ENCODE measurements at regions not wholly inside any gene's neighbourhood (a gene's known extent, or its start where the extent isn't known, plus 50 kb on each side); places are given as distances from the start of the nearest gene placed in this dataset.

GRCh38 chr5:102010644-102011043, 285.4 kb downstream of the SLCO4C1 start:
- DNase-seq (ENCODE audit: low read depth in 1 of 2, low spot score in 1 of 2): no peak
- Histone ChIP-seq H3K4me1 (ENCODE audit: low read depth) (no peaks in the 10 kb centered on the region), H3K9me3 (ENCODE audit: low read depth) (no peaks in the 10 kb centered on the region), H3K27ac (no peak overlapping the region), H3K27me3 (no peaks in the 10 kb centered on the region), H3K4me3 (no peak overlapping the region), H3K36me3 (no peaks in the 10 kb centered on the region)
- no peak for TF ChIP-seq CTCF (IDR thresholded peaks at IDR 0.05; ENCODE audit: low read depth, low read length)

GRCh38 chr5:101997235-101997634, 298.8 kb downstream of the SLCO4C1 start:
- Histone ChIP-seq H3K4me3 (no peak overlapping the region), H3K4me1 (ENCODE audit: low read depth) (no peaks in the 10 kb centered on the region), H3K27ac (no peak overlapping the region), H3K36me3 (no peaks in the 10 kb centered on the region), H3K27me3 (no peaks in the 10 kb centered on the region), H3K9me3 (ENCODE audit: low read depth) (no peaks in the 10 kb centered on the region)
- DNase-seq (ENCODE audit: low read depth in 1 of 2, low spot score in 1 of 2): no peak
- TF ChIP-seq CTCF (IDR thresholded peaks at IDR 0.05; ENCODE audit: low read depth, low read length): no peak

DNA sequence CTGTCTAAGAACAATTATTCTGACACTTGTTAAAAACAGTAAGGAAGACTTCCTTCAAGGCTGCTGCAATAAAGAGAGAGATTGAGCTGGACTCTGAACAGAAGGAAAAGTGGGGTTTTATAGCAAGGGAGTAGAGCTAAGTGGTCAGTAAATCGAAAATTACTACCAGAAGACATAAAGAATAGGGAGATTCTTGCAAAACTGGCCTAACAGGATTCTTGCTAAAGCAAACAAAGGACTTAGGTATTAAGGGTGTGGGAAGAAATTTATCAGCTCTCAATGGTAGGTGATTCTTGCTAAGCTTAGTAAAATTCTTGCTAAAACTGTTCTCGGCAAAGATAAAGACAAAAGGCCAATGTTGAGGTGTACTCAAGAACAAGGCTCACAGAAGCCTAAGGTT, 300.5 kb downstream of the SLCO4C1 start:
- no peaks in the 10 kb centered on the region for H3K27me3 ChIP-seq
- H3K4me1 ChIP-seq (ENCODE audit: low read depth): no peaks in the 10 kb centered on the region
- DNase-seq (ENCODE audit: low read depth in 1 of 2, low spot score in 1 of 2): no peak
- no peaks in the 10 kb centered on the region for H3K9me3 ChIP-seq (ENCODE audit: low read depth)
- no peak for TF ChIP-seq CTCF (IDR thresholded peaks at IDR 0.05; ENCODE audit: low read depth, low read length)
- H3K36me3 ChIP-seq: no peaks in the 10 kb centered on the region
- no peak overlapping the region for H3K4me3 ChIP-seq
- H3K27ac ChIP-seq: no peak overlapping the region

DNA sequence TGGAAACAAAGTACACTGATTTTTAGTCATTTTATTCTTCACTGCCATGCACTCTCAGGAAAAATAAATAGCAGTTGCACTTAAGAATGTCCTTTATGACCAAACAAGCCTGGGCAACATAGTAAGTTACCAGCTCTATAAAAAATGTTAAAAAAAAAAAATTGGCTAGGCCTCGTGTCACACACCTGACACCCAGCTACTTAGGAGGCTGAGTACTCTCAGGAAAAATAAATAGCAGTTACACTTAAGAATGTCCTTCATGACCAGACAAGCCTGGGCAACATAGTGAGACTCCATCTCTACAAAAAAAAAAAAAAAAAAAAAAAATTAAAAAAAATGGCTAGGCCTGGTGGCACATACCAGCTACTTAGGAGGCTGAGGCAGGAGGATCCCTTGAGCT, 304.6 kb downstream of the SLCO4C1 start:
- DNase-seq (ENCODE audit: low read depth in 1 of 2, low spot score in 1 of 2): no peak
- Histone ChIP-seq H3K27ac (no peak overlapping the region), H3K9me3 (ENCODE audit: low read depth) (no peaks in the 10 kb centered on the region), H3K36me3 (no peaks in the 10 kb centered on the region), H3K4me3 (no peak overlapping the region), H3K27me3 (no peaks in the 10 kb centered on the region), H3K4me1 (ENCODE audit: low read depth) (no peaks in the 10 kb centered on the region)
- no peak for TF ChIP-seq CTCF (IDR thresholded peaks at IDR 0.05; ENCODE audit: low read depth, low read length)

GRCh38 chr5:101989659-101990058, 306.4 kb downstream of the SLCO4C1 start:
- no peak overlapping the region for H3K27ac ChIP-seq
- no peak for TF ChIP-seq CTCF (IDR thresholded peaks at IDR 0.05; ENCODE audit: low read depth, low read length)
- no peaks in the 10 kb centered on the region for H3K27me3 ChIP-seq
- H3K4me1 ChIP-seq (ENCODE audit: low read depth): no peaks in the 10 kb centered on the region
- no peak for DNase-seq (ENCODE audit: low read depth in 1 of 2, low spot score in 1 of 2)
- H3K4me3 ChIP-seq: no peak overlapping the region
- no peaks in the 10 kb centered on the region for H3K9me3 ChIP-seq (ENCODE audit: low read depth)
- H3K36me3 ChIP-seq: no peaks in the 10 kb centered on the region

Measured in cardiac muscle cell (in vitro differentiated cells and primary cell).